GM12874 (cell line): ENCODE measurements at regions not wholly inside any gene's neighbourhood (a gene's known extent, or its start where the extent isn't known, plus 50 kb on each side); places are given as distances from the start of the nearest gene placed in this dataset.

ENCODE experiments used
- TF ChIP-seq, protein P1 (sequence below): IDR thresholded peaks from 2 replicates; pipeline ENCODE4 v1.5.1; 2011; ENCODE audit warnings: low read depth, mild to moderate bottlenecking, control low read depth, low read length, moderate library complexity; ENCODE audit not compliant: insufficient read depth

DNA sequence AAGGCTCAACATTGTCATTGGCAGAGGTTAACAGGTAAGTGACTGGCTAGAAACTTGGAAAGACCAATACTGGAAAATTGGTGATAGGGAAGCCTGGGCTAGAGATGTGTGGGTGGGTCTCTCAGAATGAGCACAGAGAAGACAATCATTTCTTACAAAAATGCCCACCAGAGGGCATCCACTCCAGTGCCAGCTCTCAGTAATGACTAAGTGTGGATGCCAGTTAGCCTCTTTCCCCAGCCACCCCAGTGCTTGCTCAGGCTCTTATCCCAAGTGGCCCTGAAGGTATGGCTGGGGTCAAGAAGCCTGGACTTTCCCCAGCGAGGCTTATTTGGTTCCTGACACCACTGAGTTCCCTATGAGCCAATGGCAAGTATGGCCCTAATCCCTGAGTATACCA lies 115.9 kb upstream of the ST8SIA2 start:
- TF ChIP-seq, protein P1, sequence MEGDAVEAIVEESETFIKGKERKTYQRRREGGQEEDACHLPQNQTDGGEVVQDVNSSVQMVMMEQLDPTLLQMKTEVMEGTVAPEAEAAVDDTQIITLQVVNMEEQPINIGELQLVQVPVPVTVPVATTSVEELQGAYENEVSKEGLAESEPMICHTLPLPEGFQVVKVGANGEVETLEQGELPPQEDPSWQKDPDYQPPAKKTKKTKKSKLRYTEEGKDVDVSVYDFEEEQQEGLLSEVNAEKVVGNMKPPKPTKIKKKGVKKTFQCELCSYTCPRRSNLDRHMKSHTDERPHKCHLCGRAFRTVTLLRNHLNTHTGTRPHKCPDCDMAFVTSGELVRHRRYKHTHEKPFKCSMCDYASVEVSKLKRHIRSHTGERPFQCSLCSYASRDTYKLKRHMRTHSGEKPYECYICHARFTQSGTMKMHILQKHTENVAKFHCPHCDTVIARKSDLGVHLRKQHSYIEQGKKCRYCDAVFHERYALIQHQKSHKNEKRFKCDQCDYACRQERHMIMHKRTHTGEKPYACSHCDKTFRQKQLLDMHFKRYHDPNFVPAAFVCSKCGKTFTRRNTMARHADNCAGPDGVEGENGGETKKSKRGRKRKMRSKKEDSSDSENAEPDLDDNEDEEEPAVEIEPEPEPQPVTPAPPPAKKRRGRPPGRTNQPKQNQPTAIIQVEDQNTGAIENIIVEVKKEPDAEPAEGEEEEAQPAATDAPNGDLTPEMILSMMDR, result 0 out of 2 replicates have a peak, but pooled peaks have one; percentile 46

DNA sequence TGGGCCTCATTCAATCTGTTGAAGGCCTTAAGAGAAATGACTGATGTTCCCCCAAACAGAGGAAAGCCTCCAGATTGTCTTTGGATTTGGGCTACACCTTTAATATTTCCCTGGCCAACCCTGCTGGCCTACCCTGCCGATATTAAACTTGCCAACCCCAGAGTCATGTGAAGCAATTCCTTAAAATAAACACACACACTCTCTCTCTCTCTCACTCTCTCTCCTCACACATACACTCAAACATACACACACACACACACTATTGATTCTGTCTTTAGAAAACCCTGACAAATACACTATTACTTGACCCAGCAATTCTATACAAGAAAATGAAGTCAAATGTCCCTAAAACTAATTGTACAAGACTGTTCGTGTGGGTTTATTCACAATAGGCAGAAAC lies 109.9 kb upstream of the ST8SIA2 start:
- TF ChIP-seq, protein P1, result no peak

DNA sequence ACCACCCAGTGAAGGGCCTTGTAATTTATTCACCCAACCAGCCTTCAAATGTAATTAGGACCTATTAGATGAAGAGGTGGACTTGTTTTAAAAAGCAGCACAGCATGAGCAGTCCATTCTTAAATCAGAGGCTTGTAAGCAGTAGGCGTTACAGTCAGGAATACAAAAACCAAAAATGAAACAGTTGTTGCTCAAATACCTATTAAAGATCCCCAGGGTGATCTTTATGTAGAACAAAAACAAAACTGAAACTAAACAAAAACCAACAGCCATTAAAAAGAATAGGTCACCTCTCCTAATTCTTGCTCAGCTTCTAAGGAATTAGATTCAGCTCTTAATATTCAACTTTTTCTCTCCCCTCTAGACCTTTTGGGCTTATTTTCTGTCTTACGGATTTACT lies 104.9 kb upstream of the ST8SIA2 start:
- TF ChIP-seq, protein P1, result no peak

DNA sequence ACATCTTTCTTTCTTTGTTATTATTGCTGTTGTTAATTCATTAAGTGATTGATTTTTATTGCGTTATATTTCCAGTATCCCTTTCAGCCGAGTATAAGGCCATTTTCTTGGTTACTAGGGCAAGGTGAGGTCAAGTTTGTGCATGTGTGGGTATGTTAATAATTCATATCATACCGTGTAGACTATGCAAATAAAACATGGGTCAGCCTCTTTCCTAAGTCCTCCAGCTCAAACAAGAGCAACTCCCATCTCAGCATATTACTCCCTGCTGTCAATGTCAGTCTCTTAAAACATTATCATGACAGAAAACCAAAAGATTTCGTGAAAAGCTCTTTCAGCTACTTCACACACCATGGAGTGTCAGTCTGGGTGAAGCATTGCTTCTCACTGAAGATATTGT lies 103.9 kb upstream of the ST8SIA2 start:
- TF ChIP-seq, protein P1, result no peak

DNA sequence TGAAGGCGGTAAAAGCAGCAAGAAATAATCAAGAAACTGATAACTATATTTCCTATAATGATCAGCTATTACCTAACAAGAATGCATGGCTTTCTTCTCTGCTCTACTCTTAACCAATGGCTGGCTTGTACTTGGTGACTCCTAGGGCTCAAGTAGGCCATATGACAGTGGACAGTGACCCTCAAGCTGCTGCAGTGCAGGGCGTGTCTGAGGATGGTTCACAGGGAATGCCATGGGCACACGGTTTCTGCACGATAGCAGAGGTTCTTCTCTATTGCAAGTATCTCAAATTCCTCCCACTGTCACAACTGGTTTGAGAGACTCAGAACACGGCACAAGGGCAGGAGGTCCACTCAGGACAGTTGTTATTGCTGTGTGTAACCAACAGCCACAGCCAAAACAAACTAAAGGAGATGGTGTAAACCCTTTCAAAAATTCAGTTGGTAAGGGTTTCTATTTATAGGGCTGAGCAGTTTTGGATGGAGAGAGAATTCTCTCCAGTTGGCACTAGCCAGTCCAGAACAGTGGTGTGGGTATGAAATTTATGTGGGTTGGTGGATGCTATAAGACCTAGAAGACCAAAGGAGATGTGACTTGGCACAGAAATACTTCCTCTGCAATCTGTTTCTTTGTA lies 103.2 kb upstream of the ST8SIA2 start:
- TF ChIP-seq, protein P1, result no peak

DNA sequence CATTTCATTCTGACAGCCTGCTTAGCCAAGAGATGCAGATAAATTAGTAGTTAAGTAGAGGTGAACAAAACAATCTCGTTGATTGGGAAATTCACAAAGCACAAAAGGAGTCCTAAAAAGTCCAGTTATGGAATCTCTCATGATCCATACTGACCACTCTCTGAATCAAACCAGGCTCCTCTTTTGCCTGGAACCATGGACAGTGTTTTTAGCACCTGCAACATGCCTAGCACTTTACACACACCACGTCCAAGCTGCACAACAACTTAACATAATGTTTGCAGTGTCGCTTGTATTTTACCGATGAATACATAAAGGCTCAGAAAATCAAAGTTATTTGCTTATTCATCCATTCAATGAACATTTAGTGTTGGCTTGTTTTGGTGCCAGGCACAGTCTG lies 101.8 kb upstream of the ST8SIA2 start:
- TF ChIP-seq, protein P1, result no peak

DNA sequence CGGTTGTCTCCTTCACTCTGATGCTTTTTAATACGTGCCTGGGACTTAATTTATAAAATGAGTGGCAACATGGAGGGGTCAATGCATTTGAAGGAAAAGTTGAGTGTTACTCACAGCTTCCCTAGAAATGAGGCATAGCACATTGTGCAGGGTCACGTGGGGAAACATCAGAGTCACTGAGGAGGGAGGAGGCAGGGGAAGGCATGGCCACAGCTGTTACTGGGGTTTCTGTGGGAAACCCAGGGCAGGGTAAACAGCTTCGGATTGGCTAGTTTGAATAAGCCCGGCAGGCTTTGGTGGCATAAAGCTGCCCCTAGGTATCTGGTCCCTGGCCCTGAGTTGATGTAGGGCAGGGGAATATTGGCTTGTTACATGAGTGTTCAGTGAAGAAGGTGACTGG lies 98.9 kb upstream of the ST8SIA2 start:
- TF ChIP-seq, protein P1, result no peak
